ENCODE measurements at regions not wholly inside any gene's neighbourhood (a gene's known extent, or its start where the extent isn't known, plus 50 kb on each side); places are given as distances from the start of the nearest gene placed in this dataset.

- no peak overlapping the region for H3K4me3 ChIP-seq (ENCODE audit: control insufficient read depth, low read depth, low read length)
- DNase-seq (ENCODE audit: low read depth), result no peak
- TF ChIP-seq, protein P1, sequence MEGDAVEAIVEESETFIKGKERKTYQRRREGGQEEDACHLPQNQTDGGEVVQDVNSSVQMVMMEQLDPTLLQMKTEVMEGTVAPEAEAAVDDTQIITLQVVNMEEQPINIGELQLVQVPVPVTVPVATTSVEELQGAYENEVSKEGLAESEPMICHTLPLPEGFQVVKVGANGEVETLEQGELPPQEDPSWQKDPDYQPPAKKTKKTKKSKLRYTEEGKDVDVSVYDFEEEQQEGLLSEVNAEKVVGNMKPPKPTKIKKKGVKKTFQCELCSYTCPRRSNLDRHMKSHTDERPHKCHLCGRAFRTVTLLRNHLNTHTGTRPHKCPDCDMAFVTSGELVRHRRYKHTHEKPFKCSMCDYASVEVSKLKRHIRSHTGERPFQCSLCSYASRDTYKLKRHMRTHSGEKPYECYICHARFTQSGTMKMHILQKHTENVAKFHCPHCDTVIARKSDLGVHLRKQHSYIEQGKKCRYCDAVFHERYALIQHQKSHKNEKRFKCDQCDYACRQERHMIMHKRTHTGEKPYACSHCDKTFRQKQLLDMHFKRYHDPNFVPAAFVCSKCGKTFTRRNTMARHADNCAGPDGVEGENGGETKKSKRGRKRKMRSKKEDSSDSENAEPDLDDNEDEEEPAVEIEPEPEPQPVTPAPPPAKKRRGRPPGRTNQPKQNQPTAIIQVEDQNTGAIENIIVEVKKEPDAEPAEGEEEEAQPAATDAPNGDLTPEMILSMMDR (IDR thresholded peaks at IDR 0.05; ENCODE audit: control insufficient read depth, insufficient read depth, low read depth, low read length, missing control alignments), result no peak
These were observed 159.1 kb upstream of the CDH11 start for GRCh38 chr16:65280845-65281512.

- no peak overlapping the region for H3K4me3 ChIP-seq (ENCODE audit: control insufficient read depth, low read depth, low read length)
- TF ChIP-seq, protein P1 (IDR thresholded peaks at IDR 0.05; ENCODE audit: control insufficient read depth, insufficient read depth, low read depth, low read length, missing control alignments), result no peak
- DNase-seq (ENCODE audit: low read depth), result no peak
These were observed 157.7 kb upstream of the CDH11 start for GRCh38 chr16:65279576-65279975.

DNA sequence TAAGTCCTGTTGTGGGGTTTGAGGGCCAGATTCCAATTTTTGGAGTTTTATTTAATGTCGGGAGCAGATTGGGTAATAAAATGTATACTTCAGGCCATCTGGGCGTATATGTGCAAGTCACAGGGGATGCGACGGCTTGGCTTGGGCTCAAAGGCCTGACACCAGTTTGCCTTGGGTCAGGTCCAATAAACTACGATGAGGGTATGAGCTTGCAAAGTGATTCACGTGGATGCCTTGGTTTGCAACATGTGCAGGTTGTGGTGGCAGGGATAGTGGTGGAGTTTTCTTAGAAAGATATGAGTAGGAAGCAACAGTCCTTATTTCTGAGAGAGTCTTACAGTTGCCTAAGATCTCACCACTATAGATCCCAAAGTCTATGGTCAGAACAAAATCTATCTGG is 157.0 kb upstream of the CDH11 start:
- TF ChIP-seq, protein P1 (IDR thresholded peaks at IDR 0.05; ENCODE audit: control insufficient read depth, insufficient read depth, low read depth, low read length, missing control alignments), result no peak
- DNase-seq (ENCODE audit: low read depth), result no peak
- H3K4me3 ChIP-seq (ENCODE audit: control insufficient read depth, low read depth, low read length), result no peak overlapping the region

DNA sequence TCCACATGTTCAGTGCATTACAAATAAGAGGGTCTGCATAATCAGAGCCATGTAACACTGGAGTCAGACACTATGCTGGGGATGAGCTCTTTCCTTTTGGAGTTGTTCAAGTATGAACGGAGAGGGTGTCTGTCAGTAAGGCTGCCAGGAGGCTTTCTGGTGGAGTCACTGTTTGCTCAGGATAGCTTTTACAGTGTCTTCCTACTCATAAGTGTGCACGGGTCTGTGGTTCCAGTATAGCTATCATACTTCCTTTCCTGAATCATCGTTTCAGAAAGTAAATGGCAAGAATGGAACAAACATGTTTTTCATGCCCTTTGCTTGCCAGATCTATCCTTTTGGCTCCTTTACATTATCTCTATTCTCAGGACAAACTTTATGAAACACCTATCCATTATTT is 152.7 kb upstream of the CDH11 start:
- no peak for DNase-seq (ENCODE audit: low read depth)
- H3K4me3 ChIP-seq (ENCODE audit: control insufficient read depth, low read depth, low read length), result no peak overlapping the region
- TF ChIP-seq, protein P1 (IDR thresholded peaks at IDR 0.05; ENCODE audit: control insufficient read depth, insufficient read depth, low read depth, low read length, missing control alignments), result no peak

DNA sequence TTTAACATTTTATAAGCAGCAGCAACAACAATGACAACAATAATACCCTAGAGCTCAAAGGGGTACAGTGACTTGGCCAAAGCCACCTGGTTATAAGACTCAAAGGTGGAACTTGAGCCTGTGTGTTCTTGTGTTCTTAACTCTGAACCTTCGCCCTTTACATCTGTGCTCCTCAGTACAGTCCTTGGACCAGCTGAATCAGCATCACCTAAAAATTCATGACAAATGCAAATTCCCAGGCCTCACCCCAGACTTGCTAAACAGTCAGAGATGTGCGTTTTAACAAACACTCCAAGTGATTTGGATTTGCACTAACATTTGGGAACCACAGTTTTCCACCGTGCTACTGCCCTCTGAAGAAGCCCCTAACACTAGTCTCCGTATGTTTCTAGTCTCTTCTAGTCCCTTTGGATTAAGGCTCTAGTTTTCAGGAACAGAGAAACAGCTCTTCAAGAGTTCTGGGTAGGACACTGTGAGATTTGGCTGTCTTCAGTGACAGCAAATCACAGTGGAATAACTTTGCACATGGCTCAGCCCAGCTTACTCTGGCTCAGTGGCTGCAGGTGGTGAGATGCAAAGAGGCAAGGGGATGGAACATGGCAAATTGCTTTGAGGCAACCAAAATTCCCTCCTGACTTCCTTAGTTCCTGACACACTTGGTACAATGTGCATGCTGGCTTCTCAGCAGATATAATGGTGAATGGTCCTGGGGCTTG is 151.0 kb upstream of the CDH11 start:
- TF ChIP-seq, protein P1 (IDR thresholded peaks at IDR 0.05; ENCODE audit: control insufficient read depth, insufficient read depth, low read depth, low read length, missing control alignments), result no peak
- no peak for DNase-seq (ENCODE audit: low read depth)
- H3K4me3 ChIP-seq (ENCODE audit: control insufficient read depth, low read depth, low read length), result no peak overlapping the region

GRCh38 chr16:65271996-65272395 is 150.1 kb upstream of the CDH11 start:
- no peak overlapping the region for H3K4me3 ChIP-seq (ENCODE audit: control insufficient read depth, low read depth, low read length)
- no peak for DNase-seq (ENCODE audit: low read depth)
- TF ChIP-seq, protein P1 (IDR thresholded peaks at IDR 0.05; ENCODE audit: control insufficient read depth, insufficient read depth, low read depth, low read length, missing control alignments), result no peak

Data from AG09309 (cell line).